ENCODE measurements at regions not wholly inside any gene's neighbourhood (a gene's known extent, or its start where the extent isn't known, plus 50 kb on each side); places are given as distances from the start of the nearest gene placed in this dataset.

DNA sequence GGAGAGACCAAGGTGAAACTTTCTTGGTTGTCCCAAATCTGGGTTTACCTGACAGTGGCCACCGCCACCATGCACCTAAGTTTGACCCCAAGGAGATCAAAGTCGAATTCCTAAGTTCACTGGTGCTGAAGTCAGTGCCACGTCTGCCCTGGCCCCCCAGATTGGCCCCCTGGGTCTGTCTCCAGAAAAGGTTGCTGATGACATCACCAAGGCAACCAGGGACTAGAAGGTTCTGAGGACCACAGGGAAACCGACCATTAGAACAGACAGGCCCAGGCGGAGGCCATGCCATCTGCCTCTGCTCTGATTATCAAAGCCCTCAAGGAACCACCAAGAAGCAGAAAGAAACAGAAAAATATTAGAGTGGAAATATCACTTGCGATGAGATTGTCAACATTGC, 91.2 kb downstream of the DLL1 start:
- TF ChIP-seq, protein P1, sequence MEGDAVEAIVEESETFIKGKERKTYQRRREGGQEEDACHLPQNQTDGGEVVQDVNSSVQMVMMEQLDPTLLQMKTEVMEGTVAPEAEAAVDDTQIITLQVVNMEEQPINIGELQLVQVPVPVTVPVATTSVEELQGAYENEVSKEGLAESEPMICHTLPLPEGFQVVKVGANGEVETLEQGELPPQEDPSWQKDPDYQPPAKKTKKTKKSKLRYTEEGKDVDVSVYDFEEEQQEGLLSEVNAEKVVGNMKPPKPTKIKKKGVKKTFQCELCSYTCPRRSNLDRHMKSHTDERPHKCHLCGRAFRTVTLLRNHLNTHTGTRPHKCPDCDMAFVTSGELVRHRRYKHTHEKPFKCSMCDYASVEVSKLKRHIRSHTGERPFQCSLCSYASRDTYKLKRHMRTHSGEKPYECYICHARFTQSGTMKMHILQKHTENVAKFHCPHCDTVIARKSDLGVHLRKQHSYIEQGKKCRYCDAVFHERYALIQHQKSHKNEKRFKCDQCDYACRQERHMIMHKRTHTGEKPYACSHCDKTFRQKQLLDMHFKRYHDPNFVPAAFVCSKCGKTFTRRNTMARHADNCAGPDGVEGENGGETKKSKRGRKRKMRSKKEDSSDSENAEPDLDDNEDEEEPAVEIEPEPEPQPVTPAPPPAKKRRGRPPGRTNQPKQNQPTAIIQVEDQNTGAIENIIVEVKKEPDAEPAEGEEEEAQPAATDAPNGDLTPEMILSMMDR (IDR thresholded peaks at IDR 0.05) = no peak
- TF ChIP-seq POLR2AphosphoS5 (IDR thresholded peaks at IDR 0.05) (no peak), POLR2A (IDR thresholded peaks at IDR 0.05; ENCODE audit: low read depth) (no peak), EP300 (IDR thresholded peaks at IDR 0.05) (no peak)

Data from esophagus muscularis mucosa (tissue), 4 donors.